Subcutaneous abdominal adipose tissue (tissue), 5 donors: ENCODE measurements at regions not wholly inside any gene's neighbourhood (a gene's known extent, or its start where the extent isn't known, plus 50 kb on each side); places are given as distances from the start of the nearest gene placed in this dataset.

Source experiments
- H3K27ac ChIP-seq: one replicate; pipeline ENCODE4 v1.7.0; 2013; ENCODE audit warnings: low read depth, mild to moderate bottlenecking, inconsistent platforms, low read length, moderate library complexity
- H3K27me3 ChIP-seq, 5 donors: one replicate each; pipeline ENCODE4 v1.7.0; 2013; ENCODE audit warnings: low read length in 5 of 5, inconsistent platforms in 1 of 5; ENCODE audit not compliant: control insufficient read depth in 5 of 5, insufficient read depth in 4 of 5
- H3K36me3 ChIP-seq, 5 donors: one replicate each; pipeline ENCODE4 v1.7.0; 2013; ENCODE audit warnings: low read length in 5 of 5; ENCODE audit not compliant: control insufficient read depth in 5 of 5, insufficient read depth in 5 of 5
- H3K4me1 ChIP-seq, 5 donors: one replicate each; pipeline ENCODE4 v1.7.0; 2013; ENCODE audit warnings: low read length in 5 of 5, mild to moderate bottlenecking in 3 of 5, moderate library complexity in 1 of 5; ENCODE audit not compliant: control insufficient read depth in 5 of 5, insufficient read depth in 5 of 5
- H3K4me3 ChIP-seq, 5 donors: one replicate each; pipeline ENCODE4 v1.7.0; 2013; ENCODE audit warnings: low read length in 5 of 5, low read depth in 1 of 5
- H3K9ac ChIP-seq, 5 donors: one replicate each; pipeline ENCODE4 v1.7.0; 2013; ENCODE audit warnings: low read length in 5 of 5, mild to moderate bottlenecking in 4 of 5, moderate library complexity in 3 of 5
- H3K9me3 ChIP-seq, 5 donors: one replicate each; pipeline ENCODE4 v1.7.0; 2013; ENCODE audit warnings: low read length in 5 of 5; ENCODE audit not compliant: control insufficient read depth in 5 of 5
- donor health status: healthy.
- donor health status: healthy.
- donor health status: healthy.
- donor health status: healthy.
- donor health status: healthy.

GRCh38 chr2:173658946-173659371, 304.3 kb downstream of the CDCA7 start:
- no peak overlapping the region for H3K4me3 ChIP-seq
- H3K9me3 ChIP-seq = no peaks in the 10 kb centered on the region
- H3K27ac ChIP-seq = no peak overlapping the region
- H3K27me3 ChIP-seq = no peaks in the 10 kb centered on the region
- H3K4me1 ChIP-seq = peaks cover 0 to 18% (median 6%) of the 10 kb centered on the region in 5 donors
- no peaks in the 10 kb centered on the region for H3K36me3 ChIP-seq
- H3K9ac ChIP-seq = no peak overlapping the region

GRCh38 chr2:173659509-173659908, 304.8 kb downstream of the CDCA7 start:
- Histone ChIP-seq H3K4me1 (peaks cover 0 to 18% (median 6%) of the 10 kb centered on the region in 5 donors), H3K36me3 (no peaks in the 10 kb centered on the region), H3K9me3 (no peaks in the 10 kb centered on the region), H3K4me3 (no peak overlapping the region), H3K27me3 (no peaks in the 10 kb centered on the region), H3K9ac (no peak overlapping the region), H3K27ac (no peak overlapping the region)

GRCh38 chr2:173661586-173661985, 303.6 kb downstream of the SP3 start:
- no peak overlapping the region for H3K4me3 ChIP-seq
- H3K27ac ChIP-seq = no peak overlapping the region
- H3K9me3 ChIP-seq = no peaks in the 10 kb centered on the region
- no peaks in the 10 kb centered on the region for H3K27me3 ChIP-seq
- H3K4me1 ChIP-seq = peaks cover 0 to 11% (median 4%) of the 10 kb centered on the region in 5 donors
- H3K36me3 ChIP-seq = no peaks in the 10 kb centered on the region
- no peak overlapping the region for H3K9ac ChIP-seq

- Histone ChIP-seq H3K27me3 (no peaks in the 10 kb centered on the region), H3K4me3 (no peak overlapping the region), H3K4me1 (peaks cover 0 to 11% (median 4%) of the 10 kb centered on the region in 5 donors), H3K9ac (no peak overlapping the region), H3K27ac (peak overlapping the region; percentile 56), H3K36me3 (no peaks in the 10 kb centered on the region), H3K9me3 (no peaks in the 10 kb centered on the region)
Measured at GRCh38 chr2:173663353-173663752, 301.8 kb downstream of the SP3 start.

GRCh38 chr2:173663835-173664512, 301.2 kb downstream of the SP3 start:
- Histone ChIP-seq H3K9me3 (no peaks in the 10 kb centered on the region), H3K36me3 (no peaks in the 10 kb centered on the region), H3K4me3 (no peak overlapping the region), H3K4me1 (peaks cover 0 to 11% (median 4%) of the 10 kb centered on the region in 5 donors), H3K9ac (no peak overlapping the region), H3K27me3 (no peaks in the 10 kb centered on the region), H3K27ac (no peak overlapping the region)

- H3K4me1 ChIP-seq = peaks cover 0 to 11% (median 4%) of the 10 kb centered on the region in 5 donors
Measured at GRCh38 chr2:173664513-173664910, 300.7 kb downstream of the SP3 start.

GRCh38 chr2:173666171-173666888, 298.8 kb downstream of the SP3 start:
- Histone ChIP-seq H3K9ac (no peak overlapping the region), H3K27ac (no peak overlapping the region), H3K27me3 (no peaks in the 10 kb centered on the region), H3K4me3 (no peak overlapping the region), H3K4me1 (peaks cover 0 to 18% (median 8%) of the 10 kb centered on the region in 5 donors), H3K36me3 (no peaks in the 10 kb centered on the region), H3K9me3 (no peaks in the 10 kb centered on the region)

More at GRCh38 chr2:173664513-173664910, 300.7 kb downstream of the SP3 start:
- no peak overlapping the region for H3K4me3 ChIP-seq
- no peaks in the 10 kb centered on the region for H3K9me3 ChIP-seq
- H3K9ac ChIP-seq = no peak overlapping the region
- no peak overlapping the region for H3K27ac ChIP-seq
- no peaks in the 10 kb centered on the region for H3K27me3 ChIP-seq
- no peaks in the 10 kb centered on the region for H3K36me3 ChIP-seq

- no peaks in the 10 kb centered on the region for H3K36me3 ChIP-seq
- no peaks in the 10 kb centered on the region for H3K9me3 ChIP-seq
- no peak overlapping the region for H3K4me3 ChIP-seq
- no peak overlapping the region for H3K9ac ChIP-seq
- H3K27ac ChIP-seq = no peak overlapping the region
- H3K27me3 ChIP-seq = no peaks in the 10 kb centered on the region
- peaks cover 0 to 18% (median 8%) of the 10 kb centered on the region in 5 donors for H3K4me1 ChIP-seq
Measured at GRCh38 chr2:173667014-173667413, 298.2 kb downstream of the SP3 start.

- Histone ChIP-seq H3K9ac (no peak overlapping the region), H3K4me1 (peaks cover 0 to 18% (median 8%) of the 10 kb centered on the region in 5 donors), H3K9me3 (no peaks in the 10 kb centered on the region)
Measured at GRCh38 chr2:173667415-173667814, 297.8 kb downstream of the SP3 start.

GRCh38 chr2:173669271-173669853, 295.8 kb downstream of the SP3 start:
- no peaks in the 10 kb centered on the region for H3K9me3 ChIP-seq
- no peaks in the 10 kb centered on the region for H3K27me3 ChIP-seq
- H3K9ac ChIP-seq = no peak overlapping the region
- H3K36me3 ChIP-seq = no peaks in the 10 kb centered on the region
- H3K4me3 ChIP-seq = no peak overlapping the region
- H3K27ac ChIP-seq = no peak overlapping the region
- peaks cover 0 to 7% (median 4%) of the 10 kb centered on the region in 5 donors for H3K4me1 ChIP-seq

More at GRCh38 chr2:173667415-173667814, 297.8 kb downstream of the SP3 start:
- Histone ChIP-seq H3K27ac (no peak overlapping the region), H3K36me3 (no peaks in the 10 kb centered on the region), H3K27me3 (no peaks in the 10 kb centered on the region), H3K4me3 (no peak overlapping the region)
